ENCODE measurements at regions not wholly inside any gene's neighbourhood (a gene's known extent, or its start where the extent isn't known, plus 50 kb on each side); places are given as distances from the start of the nearest gene placed in this dataset.

- TF ChIP-seq CHD7 (IDR thresholded peaks at IDR 0.05; ENCODE audit: low read depth, low read length) = no peak
- no peak for TF ChIP-seq BCOR (IDR thresholded peaks at IDR 0.05)
These were observed 553.3 kb downstream of the BNC2 start (continued) for GRCh38 chr9:16316911-16317817.

Data from K562 (cell line).